ENCODE measurements at regions not wholly inside any gene's neighbourhood (a gene's known extent, or its start where the extent isn't known, plus 50 kb on each side); places are given as distances from the start of the nearest gene placed in this dataset.
"Not testable (repeated sequence)": the region's sequence is repeated elsewhere in the genome, so short reads cannot be mapped to it uniquely, and the experiment has no call there.

DNA sequence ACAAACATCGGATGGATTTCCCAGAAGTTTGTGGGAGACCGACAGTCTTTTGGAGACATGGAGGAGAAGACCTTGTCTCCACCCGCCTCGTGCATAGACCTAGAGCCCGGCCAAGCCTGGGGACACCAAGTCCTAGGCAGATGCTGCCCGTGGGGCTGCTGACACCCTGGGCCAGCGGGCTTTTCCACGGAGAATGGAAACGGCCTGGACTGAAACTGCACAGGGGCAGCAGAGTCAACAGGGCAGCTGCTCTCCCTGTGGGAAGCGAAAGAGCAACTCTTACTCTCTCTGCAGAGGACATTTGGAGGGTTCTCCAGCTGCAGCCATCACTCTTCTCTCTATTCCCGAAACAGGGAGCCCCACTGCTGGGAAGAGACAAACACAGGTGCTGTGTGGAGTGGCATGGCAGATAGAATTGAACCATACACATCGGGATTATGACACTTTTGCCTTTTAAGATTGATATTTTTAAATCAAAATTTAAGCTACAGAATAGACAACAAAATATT is 401.2 kb downstream of the THBS2 start:
- no peak for DNase-seq (ENCODE audit: low read depth, low spot score)
- in situ Hi-C loops (cut with HindIII; ENCODE audit: low pct_unique_long_range_greater_than_20kb, low sequenced_read_pairs): no loop called here

DNA sequence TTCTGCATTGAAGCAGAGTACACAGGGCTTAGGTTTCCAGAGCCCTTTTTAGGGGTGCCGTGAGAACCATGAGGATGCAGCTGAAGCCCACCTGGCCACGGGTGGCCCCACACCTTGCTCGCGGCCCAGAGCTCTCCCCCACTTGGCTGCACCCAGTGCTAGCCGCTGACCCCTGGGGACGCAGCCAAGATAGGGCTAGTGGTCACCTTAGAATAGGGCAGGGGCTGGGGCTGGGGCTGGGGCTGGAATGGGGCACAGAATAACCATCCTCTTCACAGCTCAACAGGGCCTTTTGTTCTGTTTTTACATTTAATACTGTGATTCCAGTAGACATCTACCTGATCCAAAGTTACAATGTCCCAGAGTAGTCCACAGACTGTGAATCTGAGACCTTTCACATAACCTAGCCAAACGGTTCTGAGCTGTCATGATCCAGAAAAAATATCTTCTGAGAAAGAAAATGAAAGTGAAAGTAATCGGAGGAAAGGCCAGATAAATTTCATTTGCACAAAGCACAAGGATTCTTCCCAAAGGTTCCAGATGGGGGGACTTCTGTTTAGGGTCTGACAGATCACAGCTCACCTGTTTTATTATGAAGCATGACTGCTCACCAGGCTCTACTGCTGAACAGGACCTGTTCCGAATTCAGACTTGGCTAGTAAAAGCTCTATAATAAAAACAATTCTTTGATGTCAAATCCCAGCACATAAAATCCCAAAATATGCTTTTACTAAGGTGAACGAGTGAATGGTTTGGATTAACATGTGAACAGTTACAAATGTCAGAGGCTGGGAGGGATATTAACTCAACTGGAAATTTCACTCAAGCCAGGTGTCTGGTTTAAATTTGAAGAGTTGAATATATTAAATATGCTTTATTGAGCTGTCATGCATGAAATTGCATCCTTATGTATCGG is 401.9 kb downstream of the THBS2 start:
- DNase-seq (ENCODE audit: low read depth, low spot score): no peak
- in situ Hi-C loops (cut with HindIII; ENCODE audit: low pct_unique_long_range_greater_than_20kb, low sequenced_read_pairs): no loop called here

GRCh38 chr6:168850027-168850736 is 403.5 kb downstream of the THBS2 start:
- DNase-seq (ENCODE audit: low read depth, low spot score); in situ Hi-C loops (cut with HindIII; ENCODE audit: low pct_unique_long_range_greater_than_20kb, low sequenced_read_pairs): not testable (repeated sequence)

GRCh38 chr6:168849459-168849858 is 404.2 kb downstream of the THBS2 start:
- in situ Hi-C loops (cut with HindIII; ENCODE audit: low pct_unique_long_range_greater_than_20kb, low sequenced_read_pairs): no loop called here

DNA sequence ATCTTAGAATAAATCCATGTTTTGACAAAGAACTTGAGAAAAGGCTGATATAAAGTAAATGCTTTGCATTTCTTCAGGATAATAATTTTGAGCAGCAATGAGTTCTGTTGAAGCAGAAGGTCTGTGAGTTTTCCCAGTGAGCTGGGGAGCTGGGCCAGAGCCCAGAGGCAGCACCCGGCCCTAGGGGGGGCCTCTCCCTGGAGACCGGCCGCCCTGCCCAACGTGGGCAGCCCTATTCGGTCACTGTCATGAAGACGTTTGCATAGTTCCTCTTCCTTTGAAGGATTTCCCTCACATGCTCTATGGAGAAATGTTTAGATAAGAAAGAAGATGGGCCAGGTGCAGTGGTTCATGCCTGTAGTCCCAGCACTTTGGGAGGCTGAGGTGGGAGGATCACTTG is 404.8 kb downstream of the THBS2 start:
- no peak for DNase-seq (ENCODE audit: low read depth, low spot score)
- in situ Hi-C loops (cut with HindIII; ENCODE audit: low pct_unique_long_range_greater_than_20kb, low sequenced_read_pairs): no loop called here

More at GRCh38 chr6:168849459-168849858, 404.2 kb downstream of the THBS2 start:
- DNase-seq (ENCODE audit: low read depth, low spot score): no peak

DNA sequence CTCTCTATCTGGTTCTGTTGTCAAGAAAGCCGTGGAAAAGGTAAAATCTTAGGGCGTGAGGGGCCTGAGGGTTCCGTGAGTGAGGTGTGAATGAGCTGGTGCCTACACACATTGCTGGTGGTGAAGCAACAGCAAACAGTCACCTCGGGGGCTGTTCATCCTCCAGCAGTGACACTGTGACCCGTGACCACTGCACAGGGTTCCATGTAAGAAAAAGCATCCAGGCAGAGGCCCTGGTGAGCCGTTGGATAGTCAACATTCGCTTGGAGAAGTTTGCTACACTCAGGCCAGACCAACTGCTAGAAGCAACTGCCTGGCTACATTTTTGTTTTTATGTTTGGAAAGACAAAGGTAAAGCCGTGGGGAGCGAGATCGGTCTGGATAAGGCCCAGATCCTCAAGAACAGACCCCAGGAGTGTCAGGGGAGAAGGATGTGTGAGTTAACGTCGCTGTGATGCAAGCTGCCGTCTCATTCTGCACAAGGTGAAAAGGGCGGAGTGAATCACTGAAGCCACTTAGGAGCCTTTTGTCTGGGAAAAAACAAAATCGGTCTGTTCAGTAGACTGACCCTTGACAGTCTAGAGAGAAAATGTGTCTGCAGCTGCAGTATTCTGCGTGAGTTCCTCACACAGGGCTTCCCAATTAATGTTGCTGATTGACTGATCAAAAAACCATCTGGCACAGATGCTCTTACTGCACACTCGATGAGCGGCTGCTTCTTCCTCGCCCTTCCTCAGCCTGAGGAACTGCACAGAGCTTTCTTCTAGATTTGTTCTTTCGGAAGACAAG is 404.0 kb downstream of the SMOC2 start:
- no peak for DNase-seq (ENCODE audit: low read depth, low spot score)
- in situ Hi-C loops (cut with HindIII; ENCODE audit: low pct_unique_long_range_greater_than_20kb, low sequenced_read_pairs): no loop called here

DNA sequence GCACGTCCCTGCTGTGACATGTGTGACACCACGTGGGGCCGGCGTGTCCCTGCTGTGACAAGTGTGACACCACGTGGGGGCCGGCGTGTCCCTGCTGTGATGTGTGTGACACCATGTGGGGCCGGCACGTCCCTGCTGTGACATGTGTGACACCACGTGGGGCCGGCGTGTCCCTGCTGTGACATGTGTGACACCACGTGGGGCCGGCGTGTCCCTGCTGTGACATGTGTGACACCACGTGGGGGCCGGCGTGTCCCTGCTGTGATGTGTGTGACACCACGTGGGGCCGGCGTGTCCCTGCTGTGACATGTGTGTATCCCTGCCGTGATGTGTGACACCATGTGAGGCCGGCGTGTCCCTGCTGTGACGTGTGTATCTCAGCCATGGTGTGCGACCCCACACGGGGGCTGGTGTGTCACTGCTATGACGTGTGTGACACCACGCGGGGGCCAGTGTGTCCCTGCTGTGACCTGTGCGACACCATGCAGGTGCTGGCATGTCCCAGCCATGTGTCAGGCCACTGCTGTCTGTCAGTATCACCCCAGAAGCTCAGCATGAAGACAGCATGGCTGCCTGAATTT is 401.7 kb downstream of the SMOC2 start:
- in situ Hi-C loops (cut with HindIII; ENCODE audit: low pct_unique_long_range_greater_than_20kb, low sequenced_read_pairs); DNase-seq (ENCODE audit: low read depth, low spot score): not testable (repeated sequence)

- no peak for DNase-seq (ENCODE audit: low read depth, low spot score)
- in situ Hi-C loops (cut with HindIII; ENCODE audit: low pct_unique_long_range_greater_than_20kb, low sequenced_read_pairs): no loop called here
These were observed 400.8 kb downstream of the SMOC2 start for GRCh38 chr6:168841609-168842278.

DNA sequence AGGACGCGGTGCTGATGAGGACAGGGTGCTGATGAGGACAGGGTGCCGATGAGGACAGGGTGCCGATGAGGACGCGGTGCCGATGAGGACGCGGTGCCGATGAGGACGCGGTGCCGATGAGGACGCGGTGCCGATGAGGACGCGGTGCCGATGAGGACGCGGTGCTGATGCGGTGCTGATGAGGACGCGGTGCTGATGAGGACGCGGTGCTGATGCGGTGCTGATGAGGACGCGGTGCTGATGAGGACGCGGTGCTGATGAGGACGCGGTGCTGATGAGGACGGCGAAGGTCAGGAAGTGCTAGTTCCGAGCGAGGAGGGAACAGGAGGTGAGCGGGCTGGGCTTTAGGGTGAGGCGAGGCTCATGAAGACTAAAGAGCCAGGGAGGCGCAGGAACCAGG is 399.9 kb downstream of the SMOC2 start:
- in situ Hi-C loops (cut with HindIII; ENCODE audit: low pct_unique_long_range_greater_than_20kb, low sequenced_read_pairs); DNase-seq (ENCODE audit: low read depth, low spot score): not testable (repeated sequence)

DNA sequence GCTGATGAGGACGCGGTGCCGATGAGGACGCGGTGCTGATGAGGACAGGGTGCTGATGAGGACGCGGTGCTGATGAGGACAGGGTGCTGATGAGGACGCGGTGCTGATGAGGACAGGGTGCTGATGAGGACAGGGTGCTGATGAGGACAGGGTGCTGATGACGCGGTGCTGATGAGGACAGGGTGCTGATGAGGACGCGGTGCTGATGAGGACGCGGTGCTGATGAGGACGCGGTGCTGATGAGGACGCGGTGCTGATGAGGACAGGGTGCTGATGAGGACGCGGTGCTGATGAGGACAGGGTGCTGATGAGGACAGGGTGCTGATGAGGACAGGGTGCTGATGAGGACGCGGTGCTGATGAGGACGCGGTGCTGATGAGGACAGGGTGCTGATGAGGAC is 399.3 kb downstream of the SMOC2 start:
- DNase-seq (ENCODE audit: low read depth, low spot score); in situ Hi-C loops (cut with HindIII; ENCODE audit: low pct_unique_long_range_greater_than_20kb, low sequenced_read_pairs): not testable (repeated sequence)

GRCh38 chr6:168838037-168838399 is 397.0 kb downstream of the SMOC2 start:
- in situ Hi-C loops (cut with HindIII; ENCODE audit: low pct_unique_long_range_greater_than_20kb, low sequenced_read_pairs): no loop called here

GRCh38 chr6:168837254-168838036 is 396.5 kb downstream of the SMOC2 start:
- in situ Hi-C loops (cut with HindIII; ENCODE audit: low pct_unique_long_range_greater_than_20kb, low sequenced_read_pairs): no loop called here
- DNase-seq (ENCODE audit: low read depth, low spot score): no peak

More at GRCh38 chr6:168838037-168838399, 397.0 kb downstream of the SMOC2 start:
- DNase-seq (ENCODE audit: low read depth, low spot score): no peak

DNA sequence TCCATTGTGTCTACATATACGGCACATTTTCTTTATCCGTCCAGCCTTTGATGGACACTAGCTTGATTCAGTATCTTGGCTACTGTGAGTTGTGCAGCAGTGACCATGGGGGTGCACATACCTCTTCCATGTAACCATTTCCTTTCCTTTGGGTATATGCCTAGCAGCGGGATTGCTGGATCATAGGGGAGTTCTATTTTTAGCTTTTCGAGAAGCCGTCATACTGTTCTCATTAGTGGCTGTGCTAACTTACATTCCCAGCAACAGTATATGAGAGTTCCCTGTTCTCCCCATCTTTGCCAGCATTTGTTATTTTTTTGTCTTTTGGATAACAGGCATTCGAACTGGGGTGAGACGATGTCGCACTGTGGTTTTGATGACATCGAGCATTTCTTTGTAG is 395.0 kb downstream of the SMOC2 start:
- DNase-seq (ENCODE audit: low read depth, low spot score): no peak
- in situ Hi-C loops (cut with HindIII; ENCODE audit: low pct_unique_long_range_greater_than_20kb, low sequenced_read_pairs): no loop called here

DNA sequence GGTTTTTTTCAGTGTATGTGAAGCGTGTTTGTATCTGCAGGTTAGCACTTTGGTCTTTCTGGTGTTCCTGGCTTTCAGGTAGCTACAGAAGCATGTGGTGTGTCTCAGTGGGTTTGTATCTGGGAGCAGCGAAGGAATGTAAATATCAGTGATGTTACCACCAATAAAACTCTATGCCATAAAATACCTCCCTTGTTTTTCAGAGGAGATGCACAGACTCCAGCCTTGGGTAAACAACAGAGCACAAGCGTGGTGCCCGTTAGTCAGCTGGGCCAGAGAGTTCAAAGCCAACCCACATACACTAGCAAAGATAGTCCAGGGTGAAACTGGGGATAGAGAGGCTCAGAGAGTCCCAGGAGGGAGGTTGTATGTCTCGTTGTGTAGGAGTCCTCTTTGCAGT is 393.8 kb downstream of the SMOC2 start:
- DNase-seq (ENCODE audit: low read depth, low spot score): no peak
- in situ Hi-C loops (cut with HindIII; ENCODE audit: low pct_unique_long_range_greater_than_20kb, low sequenced_read_pairs): no loop called here

DNA sequence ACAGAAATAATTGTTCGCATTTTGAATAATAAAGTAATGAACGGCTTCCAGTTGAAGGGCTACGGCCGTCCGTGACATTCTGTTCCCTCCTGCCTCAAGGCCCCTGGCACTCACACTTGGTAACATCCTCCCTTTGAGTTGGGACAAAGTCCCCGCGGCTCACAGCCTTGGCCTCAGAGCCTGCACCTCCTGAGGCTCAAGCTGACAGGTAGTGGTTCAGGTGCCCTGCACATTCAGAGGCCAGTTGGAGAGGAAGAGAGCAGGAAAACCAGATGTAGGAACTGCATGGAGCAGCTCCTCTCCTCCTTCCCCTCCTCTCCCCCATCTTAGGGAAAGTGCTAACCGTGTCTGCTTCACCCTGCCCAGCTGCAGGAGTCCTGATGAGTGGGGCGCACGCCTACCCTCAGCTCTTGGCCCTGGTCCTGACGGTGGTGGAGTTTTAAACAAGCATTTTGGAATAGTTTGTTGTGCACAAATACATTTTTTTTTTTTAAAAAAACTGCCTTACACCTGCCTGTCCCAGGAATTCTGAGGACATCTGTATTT is 393.1 kb downstream of the SMOC2 start:
- in situ Hi-C loops (cut with HindIII; ENCODE audit: low pct_unique_long_range_greater_than_20kb, low sequenced_read_pairs): no loop called here

GRCh38 chr6:168828800-168829199 is 387.8 kb downstream of the SMOC2 start:
- no peak for DNase-seq (ENCODE audit: low read depth, low spot score)
- in situ Hi-C loops (cut with HindIII; ENCODE audit: low pct_unique_long_range_greater_than_20kb, low sequenced_read_pairs): no loop called here

More for the DNA sequence above, 393.1 kb downstream of the SMOC2 start:
- no peak for DNase-seq (ENCODE audit: low read depth, low spot score)

Data from SK-MEL-5 (cell line).